ENCODE measurements at regions not wholly inside any gene's neighbourhood (a gene's known extent, or its start where the extent isn't known, plus 50 kb on each side); places are given as distances from the start of the nearest gene placed in this dataset.

- no peak overlapping the region for H3K27ac ChIP-seq (ENCODE audit: poor library complexity, severe bottlenecking)
- H3K27me3 ChIP-seq (ENCODE audit: insufficient read depth, poor library complexity, severe bottlenecking): no peaks in the 10 kb centered on the region
- peaks cover 14% of the 10 kb centered on the region for H3K4me1 ChIP-seq (ENCODE audit: insufficient read depth, poor library complexity, severe bottlenecking)
- no peak overlapping the region for H3K4me3 ChIP-seq (ENCODE audit: severe bottlenecking)
- TF ChIP-seq CTCF (IDR thresholded peaks at IDR 0.05; ENCODE audit: poor library complexity, severe bottlenecking): no peak
- H3K36me3 ChIP-seq (ENCODE audit: low read depth): no peaks in the 10 kb centered on the region
- no peaks in the 10 kb centered on the region for H3K9me3 ChIP-seq (ENCODE audit: severe bottlenecking)
- DNase-seq (ENCODE audit: low spot score) (no peak), ATAC-seq (ENCODE audit: low read depth) (no peak)
Observed at GRCh38 chr13:105915146-105915850, 620.2 kb downstream of the EFNB2 start.

- DNase-seq (ENCODE audit: low spot score) (no peak), ATAC-seq (ENCODE audit: low read depth) (no peak)
- no peak for TF ChIP-seq CTCF (IDR thresholded peaks at IDR 0.05; ENCODE audit: poor library complexity, severe bottlenecking)
- H3K36me3 ChIP-seq (ENCODE audit: low read depth): no peaks in the 10 kb centered on the region
- no peaks in the 10 kb centered on the region for H3K9me3 ChIP-seq (ENCODE audit: severe bottlenecking)
- no peak overlapping the region for H3K27ac ChIP-seq (ENCODE audit: poor library complexity, severe bottlenecking)
- H3K4me3 ChIP-seq (ENCODE audit: severe bottlenecking): no peak overlapping the region
- H3K4me1 ChIP-seq (ENCODE audit: insufficient read depth, poor library complexity, severe bottlenecking): peaks cover 6% of the 10 kb centered on the region
- H3K27me3 ChIP-seq (ENCODE audit: insufficient read depth, poor library complexity, severe bottlenecking): no peaks in the 10 kb centered on the region
Observed at GRCh38 chr13:105914291-105915036, 621.0 kb downstream of the EFNB2 start.

- H3K36me3 ChIP-seq (ENCODE audit: low read depth): no peaks in the 10 kb centered on the region
- H3K4me1 ChIP-seq (ENCODE audit: insufficient read depth, poor library complexity, severe bottlenecking): no peaks in the 10 kb centered on the region
- ATAC-seq (ENCODE audit: low read depth) (no peak), DNase-seq (ENCODE audit: low spot score) (no peak)
- H3K9me3 ChIP-seq (ENCODE audit: severe bottlenecking): no peaks in the 10 kb centered on the region
- no peak overlapping the region for H3K27ac ChIP-seq (ENCODE audit: poor library complexity, severe bottlenecking)
- no peaks in the 10 kb centered on the region for H3K27me3 ChIP-seq (ENCODE audit: insufficient read depth, poor library complexity, severe bottlenecking)
- TF ChIP-seq CTCF (IDR thresholded peaks at IDR 0.05; ENCODE audit: poor library complexity, severe bottlenecking): no peak
- H3K4me3 ChIP-seq (ENCODE audit: severe bottlenecking): no peak overlapping the region
Observed at GRCh38 chr13:105908586-105908985, 626.9 kb downstream of the EFNB2 start.

GRCh38 chr13:105907319-105908019 is 628.0 kb downstream of the EFNB2 start:
- ATAC-seq (ENCODE audit: low read depth) (no peak), DNase-seq (ENCODE audit: low spot score) (no peak)
- Histone ChIP-seq H3K9me3 (ENCODE audit: severe bottlenecking) (no peaks in the 10 kb centered on the region), H3K36me3 (ENCODE audit: low read depth) (no peaks in the 10 kb centered on the region), H3K4me1 (ENCODE audit: insufficient read depth, poor library complexity, severe bottlenecking) (no peaks in the 10 kb centered on the region), H3K27me3 (ENCODE audit: insufficient read depth, poor library complexity, severe bottlenecking) (no peaks in the 10 kb centered on the region), H3K4me3 (ENCODE audit: severe bottlenecking) (no peak overlapping the region), H3K27ac (ENCODE audit: poor library complexity, severe bottlenecking) (no peak overlapping the region)
- TF ChIP-seq CTCF (IDR thresholded peaks at IDR 0.05; ENCODE audit: poor library complexity, severe bottlenecking): no peak

Data from RWPE2 (cell line).